ENCODE measurements at regions not wholly inside any gene's neighbourhood (a gene's known extent, or its start where the extent isn't known, plus 50 kb on each side); places are given as distances from the start of the nearest gene placed in this dataset.

GRCh38 chr14:60563113-60563512, 54.2 kb downstream of the SIX6 start:
- no peak for TF ChIP-seq CTCF (IDR thresholded peaks at IDR 0.05)
- no peak for TF ChIP-seq POLR2A (IDR thresholded peaks at IDR 0.05)
- no peak for TF ChIP-seq EP300 (IDR thresholded peaks at IDR 0.05; ENCODE audit: low read depth)
- TF ChIP-seq POLR2AphosphoS5 (IDR thresholded peaks at IDR 0.05): no peak

Data from transverse colon (tissue), 4 donors.